Mucosa of gallbladder (tissue), 1 donor: ENCODE measurements at regions not wholly inside any gene's neighbourhood (a gene's known extent, or its start where the extent isn't known, plus 50 kb on each side); places are given as distances from the start of the nearest gene placed in this dataset.

ENCODE experiments used
- DNase-seq: peaks from one replicate; pipeline ENCODE4 v3.0.0-alpha.2; 2020; ENCODE audit warnings: low spot score
- donor health status: DM: no; HTN: no; CAD: no.

DNA sequence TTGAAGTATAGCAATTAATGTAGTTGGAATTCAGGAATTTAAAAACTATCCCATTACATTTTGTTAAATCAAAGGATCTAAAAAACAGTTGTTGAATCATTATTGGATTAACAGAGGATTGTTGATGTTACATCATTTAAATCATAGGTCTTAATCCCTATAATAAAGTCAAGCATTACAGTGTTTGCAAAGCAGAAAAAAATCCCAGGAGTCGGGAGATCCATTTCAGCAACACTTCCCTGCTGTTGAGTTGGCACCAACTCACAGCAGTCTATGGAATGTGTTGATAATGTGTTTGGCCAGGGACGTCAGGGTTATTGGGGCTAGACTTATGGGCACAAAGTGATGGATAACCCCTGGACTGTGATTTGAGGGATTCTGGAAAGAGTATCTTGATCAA, 99.1 kb upstream of the TMTC1 start:
- no peak for DNase-seq

- no peak for DNase-seq
Observed at GRCh38 chr12:29880987-29881386, 97.2 kb upstream of the TMTC1 start.

GRCh38 chr12:29879606-29880308, 96.0 kb upstream of the TMTC1 start:
- no peak for DNase-seq

GRCh38 chr12:29869946-29870345, 86.2 kb upstream of the TMTC1 start:
- no peak for DNase-seq

DNA sequence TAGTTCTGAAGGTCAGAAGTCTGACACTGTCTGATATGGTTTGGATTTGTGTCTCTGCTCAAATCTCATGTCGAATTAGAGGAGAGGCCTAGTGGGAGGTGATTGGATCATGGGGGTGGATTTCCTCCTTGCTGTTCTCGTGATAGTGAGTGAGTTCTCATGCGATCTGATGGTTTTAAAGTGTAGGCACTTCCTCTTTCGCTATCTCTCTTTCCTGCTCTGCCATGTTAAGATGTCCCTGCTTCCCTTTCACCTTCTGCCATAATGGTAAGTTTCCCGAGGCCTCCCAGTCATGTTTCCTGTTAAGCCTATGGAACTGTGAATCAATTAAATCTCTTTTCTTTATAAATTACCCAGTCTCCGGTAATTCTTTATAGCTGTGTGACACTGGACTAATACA, 84.1 kb upstream of the TMTC1 start:
- DNase-seq: no peak

DNA sequence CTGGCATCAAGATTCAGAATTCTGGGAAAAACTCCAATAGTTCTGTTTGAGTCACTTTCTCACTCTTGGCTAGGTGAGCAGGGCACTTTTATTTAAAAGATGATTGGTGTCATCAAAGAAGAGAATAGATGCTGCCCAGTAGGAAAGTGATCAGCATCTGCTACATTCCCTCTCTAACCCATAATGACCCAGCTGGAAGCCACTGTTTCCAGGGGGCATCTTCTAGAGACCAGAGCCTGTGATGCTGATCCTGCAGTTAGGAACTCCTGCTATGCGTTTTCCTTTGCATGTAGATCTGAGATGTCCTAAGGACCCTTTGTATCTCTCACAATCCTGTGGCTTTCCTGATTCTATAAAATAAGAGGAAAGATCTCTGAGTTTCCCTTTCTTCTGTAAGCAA, 79.9 kb upstream of the TMTC1 start:
- no peak for DNase-seq

GRCh38 chr12:29858270-29858786, 74.6 kb upstream of the TMTC1 start:
- no peak for DNase-seq

DNA sequence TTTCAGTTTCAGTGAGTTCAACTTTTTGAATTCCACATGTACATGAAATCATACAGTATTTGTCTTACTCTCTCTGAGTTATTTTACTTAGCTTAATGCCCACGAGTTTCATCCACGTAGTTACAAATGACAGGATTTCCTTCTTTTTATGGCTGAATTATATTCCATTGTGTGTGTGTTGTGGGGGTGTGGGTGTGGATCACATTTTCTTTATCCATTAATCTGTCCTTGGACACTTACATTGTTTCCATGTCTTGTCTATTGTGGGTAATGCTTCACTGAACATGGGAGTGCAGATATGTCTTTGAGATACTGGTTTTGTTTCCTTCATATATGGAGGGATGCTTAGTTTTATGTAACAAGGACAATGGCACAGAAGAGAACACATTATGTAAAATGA, 63.5 kb upstream of the TMTC1 start:
- DNase-seq: no peak

DNA sequence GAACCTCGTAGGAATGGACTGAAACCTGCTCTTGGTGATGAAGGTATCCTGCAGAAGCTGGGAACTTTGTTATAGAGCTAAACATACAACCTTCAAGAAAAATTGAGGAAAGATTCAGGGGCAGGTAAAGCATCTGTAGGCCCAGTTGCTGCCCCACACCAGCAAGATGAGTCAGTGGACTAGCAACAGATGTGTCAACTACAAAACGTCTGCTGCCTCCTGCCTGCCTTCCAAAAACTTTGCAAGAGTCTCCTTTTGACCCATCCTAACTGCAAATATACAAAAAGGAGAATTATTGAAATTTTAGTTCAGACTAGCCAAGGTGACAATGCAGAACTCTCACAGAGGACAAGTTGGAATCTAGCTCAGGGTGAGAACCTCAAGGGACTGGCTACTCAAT, 60.9 kb upstream of the TMTC1 start:
- no peak for DNase-seq

DNA sequence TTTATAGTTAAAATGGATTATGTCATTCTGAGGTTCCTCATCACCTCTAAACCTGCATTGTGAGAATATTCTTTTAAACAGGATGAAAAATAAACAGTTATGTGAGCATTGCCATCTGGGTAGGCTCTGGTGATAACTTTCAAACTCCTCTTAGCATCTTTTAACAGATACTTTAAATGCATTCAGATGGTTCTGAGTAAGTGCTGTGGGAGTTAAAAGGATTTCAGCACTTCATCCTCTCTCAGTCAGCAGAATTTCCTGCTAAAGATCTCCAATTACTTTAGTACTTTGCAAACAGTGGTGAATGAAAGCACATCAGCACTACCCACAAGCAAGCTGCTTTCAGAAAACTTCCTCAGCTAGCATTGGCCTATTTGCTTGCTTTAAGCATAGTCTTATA, 59.3 kb upstream of the TMTC1 start:
- no peak for DNase-seq

DNA sequence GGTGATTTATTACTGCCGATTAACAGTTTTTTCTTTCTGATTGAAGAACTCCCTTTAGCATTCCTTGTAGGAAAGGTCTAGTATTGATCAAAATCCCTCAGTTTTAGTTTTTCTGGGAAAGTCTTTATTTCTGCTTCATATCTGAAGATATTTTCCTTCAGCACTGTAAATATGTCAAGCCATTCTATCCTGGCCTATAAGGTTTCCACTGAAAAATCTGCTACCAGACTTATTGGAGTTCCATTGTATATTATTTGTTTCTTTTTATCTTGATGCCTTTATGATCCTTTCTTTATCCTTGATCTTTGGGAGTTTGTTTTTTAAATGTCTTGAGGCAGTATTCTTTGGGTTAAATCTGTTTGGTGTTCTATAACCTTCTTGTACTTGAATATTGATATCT, 55.0 kb upstream of the TMTC1 start:
- no peak for DNase-seq
